Endothelial cell of umbilical vein (primary cell): ENCODE measurements at regions not wholly inside any gene's neighbourhood (a gene's known extent, or its start where the extent isn't known, plus 50 kb on each side); places are given as distances from the start of the nearest gene placed in this dataset.

Experiments
- BruUV-seq: library from RNA; stranded (reverse); fragments of 400-500 nt; replicated peaks from 2 replicates; lab custom pipeline; 2021; lab: Mats Ljungman, UMichigan
- CTCF ChIA-PET: fragments of 300-600, 350-600 bp; sonication (Branson Sonifier 250); formaldehyde crosslinking; loops from one replicate; lab custom pipeline; 2021; ENCODE audit warnings: antibody characterized with exemption, inconsistent platforms; lab: Charles Lee
- POLR2A ChIA-PET: fragments of 300-600, 350-600 bp; sonication (Branson Sonifier 250); formaldehyde crosslinking; loops from one replicate; lab custom pipeline; 2021; ENCODE audit warnings: antibody characterized with exemption, inconsistent platforms; lab: Charles Lee
- DNase-seq: peaks from one replicate; pipeline ENCODE4 v3.0.0-alpha.2; 2011; ENCODE audit warnings: low read depth, low spot score
- FAIRE-seq: peaks from 2 replicates; lab custom pipeline; 2011; peaks lifted over from hg19 to GRCh38; lab: Jason Lieb, UNC
- H2AFZ ChIP-seq: 2 replicates; pipeline ENCODE4 v1.6.0; 2012; ENCODE audit warnings: low read depth, low read length, control low read depth, inconsistent platforms
- H3K27ac ChIP-seq: 2 replicates; pipeline ENCODE4 v1.5.1; 2011; ENCODE audit warnings: low read depth, mild to moderate bottlenecking, control low read depth, low read length, moderate library complexity; ENCODE audit not compliant: insufficient read depth
- H3K27me3 ChIP-seq, 2 experiments: 2 replicates each; pipeline versions ENCODE4 v1.6.0 to v1.6.1; 2011; ENCODE audit warnings: low read length in 2 of 2, mixed read lengths in 1 of 2; ENCODE audit not compliant: control insufficient read depth in 2 of 2, insufficient read depth in 2 of 2
- H3K36me3 ChIP-seq, 2 experiments: 2 replicates in 1 of 2; 3 replicates in 1 of 2; pipeline ENCODE4 v1.5.1; 2011; ENCODE audit warnings: low read length in 2 of 2, mild to moderate bottlenecking in 1 of 2, moderate library complexity in 1 of 2; ENCODE audit not compliant: control insufficient read depth in 2 of 2, insufficient read depth in 2 of 2; ENCODE audit errors: extremely low read depth in 1 of 2
- H3K4me1 ChIP-seq: 3 replicates; pipeline ENCODE4 v1.5.1; 2011; ENCODE audit warnings: mild to moderate bottlenecking, low read length; ENCODE audit not compliant: control insufficient read depth, insufficient read depth; ENCODE audit errors: extremely low read depth
- H3K4me2 ChIP-seq: 2 replicates; pipeline ENCODE4 v1.6.1; 2011; ENCODE audit warnings: low read length, control low read depth, mixed read lengths; ENCODE audit not compliant: insufficient read depth
- H3K4me3 ChIP-seq, 3 experiments: fragments of 200-600 bp in 1 of 3; sonication (generic), shearing (Covaris generic) in 1 of 3; replicated peaks in 1 of 3; 2 replicates each; pipeline ENCODE4 v1.5.1; 2011 to 2016; ENCODE audit warnings: control low read depth in 3 of 3, low read length in 3 of 3, mild to moderate bottlenecking in 2 of 3, inconsistent platforms in 1 of 3, low read depth in 1 of 3, moderate library complexity in 1 of 3; ENCODE audit not compliant: insufficient read depth in 1 of 3
- H3K79me2 ChIP-seq: 2 replicates; pipeline ENCODE4 v1.6.0; 2012; ENCODE audit warnings: low read length, inconsistent platforms; ENCODE audit not compliant: control insufficient read depth, insufficient read depth
- H3K9ac ChIP-seq: replicated peaks from 2 replicates; pipeline ENCODE3; 2011; ENCODE audit warnings: low read length, control low read depth; ENCODE audit not compliant: insufficient read depth; ENCODE audit errors: extremely low read depth
- H3K9me1 ChIP-seq: replicated peaks from 3 replicates; pipeline ENCODE4 v1.6.0; 2011; ENCODE audit warnings: mild to moderate bottlenecking, low read length; ENCODE audit not compliant: control insufficient read depth, insufficient read depth; ENCODE audit errors: extremely low read depth
- H3K9me3 ChIP-seq: replicated peaks from 2 replicates; pipeline ENCODE4 v1.5.1; 2012; ENCODE audit warnings: low read length, inconsistent platforms; ENCODE audit not compliant: control insufficient read depth, insufficient read depth
- H4K20me1 ChIP-seq: replicated peaks from 2 replicates; pipeline ENCODE3; 2011; ENCODE audit warnings: mild to moderate bottlenecking, low read length; ENCODE audit not compliant: control insufficient read depth, insufficient read depth; ENCODE audit errors: extremely low read depth
- EZH2 ChIP-seq: IDR thresholded peaks from 2 replicates; pipeline ENCODE4 v1.6.1; 2012; ENCODE audit warnings: borderline replicate concordance, low read depth, mild to moderate bottlenecking, moderate library complexity, low read length, inconsistent platforms; ENCODE audit not compliant: severe bottlenecking
- JUN ChIP-seq: IDR thresholded peaks from 2 replicates; pipeline ENCODE4 v1.6.1; 2011; ENCODE audit warnings: borderline replicate concordance, low read depth; ENCODE audit not compliant: insufficient read length, insufficient read depth
- POLR2A ChIP-seq: IDR thresholded peaks from 2 replicates; pipeline ENCODE4 v1.6.1; 2012; ENCODE audit warnings: low read depth, mild to moderate bottlenecking, control low read depth, low read length
- POLR2AphosphoS5 ChIP-seq: IDR thresholded peaks from 2 replicates; pipeline ENCODE4 v1.6.1; 2012; ENCODE audit warnings: low read depth, mild to moderate bottlenecking, control low read depth, low read length, moderate library complexity; ENCODE audit not compliant: insufficient read depth
- dilution Hi-C: fragments of 300-500 bp; cut with MboI; formaldehyde crosslinking; loops from one replicate; pipeline ENCODE4 v1.15.0; 2019; ENCODE audit warnings: low sequenced_read_pairs; ENCODE audit not compliant: extremely low pct_ligation_motif_present
- intact Hi-C: fragments of 100-400 bp; cut with micrococcal nuclease; formaldehyde crosslinking; loops from one replicate; pipeline ENCODE4 v1.10.0; 2022
- TF ChIP-seq, protein P1 (sequence below): IDR thresholded peaks from 2 replicates; pipeline ENCODE4 v1.6.1; 2011; ENCODE audit not compliant: insufficient read depth, insufficient read length

DNA sequence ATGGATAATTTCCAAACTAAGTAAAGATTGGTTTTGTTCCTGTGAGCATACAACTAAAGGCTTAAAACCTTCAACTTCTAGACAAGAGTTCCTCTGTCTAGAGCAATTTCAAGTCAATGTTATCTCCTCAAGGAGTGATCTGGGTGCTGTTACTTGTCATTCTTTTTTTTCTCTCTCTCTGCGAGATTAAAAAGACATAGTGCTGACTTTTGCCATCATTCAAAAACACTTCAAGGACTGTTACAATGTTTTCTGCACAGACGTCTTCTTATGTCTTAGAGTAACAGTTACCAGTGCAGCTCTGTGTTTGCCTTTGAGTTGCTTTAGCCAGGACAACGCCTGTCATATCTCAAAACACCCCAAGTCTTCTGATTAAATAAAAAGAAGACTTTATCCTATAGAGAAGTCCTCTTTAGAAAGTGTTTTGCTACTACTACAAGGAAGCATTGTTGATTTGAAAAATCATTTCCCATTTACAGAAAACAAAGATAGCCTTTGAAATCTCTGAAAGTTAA is 263.5 kb upstream of the FERD3L start:
- no peaks in the 10 kb centered on the region for H4K20me1 ChIP-seq
- no peak overlapping the region for H3K4me3 ChIP-seq
- H3K27me3 ChIP-seq: no peaks in the 10 kb centered on the region
- H2AFZ ChIP-seq: no peak overlapping the region
- no peaks in the 10 kb centered on the region for H3K79me2 ChIP-seq
- H3K4me1 ChIP-seq: peaks cover 3% of the 10 kb centered on the region
- no peak overlapping the region for H3K4me2 ChIP-seq
- BruUV-seq: no TSS peak
- H3K9ac ChIP-seq: no peak overlapping the region
- dilution Hi-C loops (no loop called here), intact Hi-C loops (no loop called here)
- POLR2A ChIA-PET: no interaction called here
- CTCF ChIA-PET: no interaction called here
- no peaks in the 10 kb centered on the region for H3K36me3 ChIP-seq
- DNase-seq: no peak
- TF ChIP-seq, protein P1, sequence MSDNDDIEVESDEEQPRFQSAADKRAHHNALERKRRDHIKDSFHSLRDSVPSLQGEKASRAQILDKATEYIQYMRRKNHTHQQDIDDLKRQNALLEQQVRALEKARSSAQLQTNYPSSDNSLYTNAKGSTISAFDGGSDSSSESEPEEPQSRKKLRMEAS: no peak
- TF ChIP-seq POLR2A: no peak
- no peak for TF ChIP-seq POLR2AphosphoS5
- no peak for TF ChIP-seq JUN
- FAIRE-seq: no peak
- H3K9me1 ChIP-seq: peaks cover 2% of the 10 kb centered on the region
- no peaks in the 10 kb centered on the region for H3K9me3 ChIP-seq
- H3K27ac ChIP-seq: no peak overlapping the region

DNA sequence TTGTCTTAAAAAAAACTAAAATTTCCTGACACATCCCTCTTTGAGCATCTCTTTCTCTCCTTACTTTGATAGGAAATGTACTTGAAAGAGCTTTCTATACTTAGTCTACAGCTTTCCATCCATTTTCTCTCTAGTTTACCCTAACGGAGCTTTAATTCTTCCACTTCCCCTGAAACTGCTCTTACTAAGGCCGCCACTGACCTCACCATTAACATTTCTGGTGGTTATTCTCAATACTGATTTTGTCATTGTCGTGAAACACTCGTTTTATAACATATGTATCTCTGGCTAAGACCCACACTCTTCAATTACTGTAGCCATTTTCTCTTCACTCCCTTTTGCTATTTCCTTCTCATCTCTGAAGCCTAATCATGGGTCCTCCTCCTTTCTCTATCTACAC is 262.0 kb upstream of the FERD3L start:
- no peaks in the 10 kb centered on the region for H3K36me3 ChIP-seq
- peaks cover 2% of the 10 kb centered on the region for H3K9me1 ChIP-seq
- no peaks in the 10 kb centered on the region for H3K9me3 ChIP-seq
- no peaks in the 10 kb centered on the region for H3K79me2 ChIP-seq
- FAIRE-seq (no peak), DNase-seq (no peak)
- H3K9ac ChIP-seq: no peak overlapping the region
- H4K20me1 ChIP-seq: no peaks in the 10 kb centered on the region
- H3K4me1 ChIP-seq: peaks cover 3% of the 10 kb centered on the region
- no TSS peak for BruUV-seq
- TF ChIP-seq EZH2: no peak
- TF ChIP-seq, protein P1: no peak
- H3K27me3 ChIP-seq: no peaks in the 10 kb centered on the region
- no peak overlapping the region for H2AFZ ChIP-seq
- no peak overlapping the region for H3K4me2 ChIP-seq
- dilution Hi-C loops: no loop called here
- intact Hi-C loops: no loop called here
- POLR2A ChIA-PET: no interaction called here
- no peak overlapping the region for H3K4me3 ChIP-seq
- no peak overlapping the region for H3K27ac ChIP-seq
- CTCF ChIA-PET: no interaction called here
